Loucy (cell line): ENCODE measurements at regions not wholly inside any gene's neighbourhood (a gene's known extent, or its start where the extent isn't known, plus 50 kb on each side); places are given as distances from the start of the nearest gene placed in this dataset.

Experiments used
- EZH2phosphoT487 ChIP-seq: fragments of 200-600 bp; IDR thresholded peaks from 2 replicates; pipeline ENCODE4 v1.6.1; 2018; ENCODE audit warnings: antibody characterized with exemption, mild to moderate bottlenecking, moderate library complexity, borderline replicate concordance
- TF ChIP-seq, protein P1 (sequence below): fragments of 200-600 bp; sonication (generic); conservative IDR thresholded peaks from 2 replicates; pipeline ENCODE4 v1.5.1; 2014; ENCODE audit warnings: mild to moderate bottlenecking, antibody characterized with exemption, low read length

DNA sequence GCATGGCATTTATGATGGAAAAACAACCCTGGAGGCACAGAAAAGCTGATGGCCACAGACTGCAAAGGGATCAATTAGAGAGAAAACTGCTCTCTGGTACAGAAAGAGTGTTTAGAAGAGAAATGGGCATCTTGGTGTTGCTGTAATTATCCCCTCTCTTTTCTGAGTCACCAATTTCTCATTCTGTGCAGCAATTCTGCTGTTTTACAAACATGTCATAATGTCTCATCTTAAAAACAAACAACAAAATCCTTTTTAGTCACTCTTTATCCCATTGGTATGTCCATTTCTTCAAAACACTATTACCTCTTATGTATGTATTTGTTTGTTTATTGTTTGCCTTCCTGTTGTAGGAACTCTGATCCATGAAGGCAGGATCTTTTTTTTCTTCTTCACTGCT lies 73.9 kb upstream of the HK2 start:
- TF ChIP-seq, protein P1, sequence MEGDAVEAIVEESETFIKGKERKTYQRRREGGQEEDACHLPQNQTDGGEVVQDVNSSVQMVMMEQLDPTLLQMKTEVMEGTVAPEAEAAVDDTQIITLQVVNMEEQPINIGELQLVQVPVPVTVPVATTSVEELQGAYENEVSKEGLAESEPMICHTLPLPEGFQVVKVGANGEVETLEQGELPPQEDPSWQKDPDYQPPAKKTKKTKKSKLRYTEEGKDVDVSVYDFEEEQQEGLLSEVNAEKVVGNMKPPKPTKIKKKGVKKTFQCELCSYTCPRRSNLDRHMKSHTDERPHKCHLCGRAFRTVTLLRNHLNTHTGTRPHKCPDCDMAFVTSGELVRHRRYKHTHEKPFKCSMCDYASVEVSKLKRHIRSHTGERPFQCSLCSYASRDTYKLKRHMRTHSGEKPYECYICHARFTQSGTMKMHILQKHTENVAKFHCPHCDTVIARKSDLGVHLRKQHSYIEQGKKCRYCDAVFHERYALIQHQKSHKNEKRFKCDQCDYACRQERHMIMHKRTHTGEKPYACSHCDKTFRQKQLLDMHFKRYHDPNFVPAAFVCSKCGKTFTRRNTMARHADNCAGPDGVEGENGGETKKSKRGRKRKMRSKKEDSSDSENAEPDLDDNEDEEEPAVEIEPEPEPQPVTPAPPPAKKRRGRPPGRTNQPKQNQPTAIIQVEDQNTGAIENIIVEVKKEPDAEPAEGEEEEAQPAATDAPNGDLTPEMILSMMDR: no peak
- no peak for TF ChIP-seq EZH2phosphoT487
